Neural crest cell (in vitro differentiated cells): ENCODE measurements at regions not wholly inside any gene's neighbourhood (a gene's known extent, or its start where the extent isn't known, plus 50 kb on each side); places are given as distances from the start of the nearest gene placed in this dataset.

Experiments used
- DNase-seq: peaks from one replicate; pipeline ENCODE4 v3.0.0; 2021; ENCODE audit warnings: low read depth, mixed read lengths, low spot score
- H3K27ac Mint-ChIP-seq: one replicate; pipeline ENCODE4 v1.8.0; 2021; ENCODE audit warnings: mild to moderate bottlenecking, mixed read lengths; ENCODE audit not compliant: unreplicated experiment
- H3K27me3 Mint-ChIP-seq: 2 replicates; pipeline ENCODE4 v1.8.0; 2021; ENCODE audit warnings: low read depth, mild to moderate bottlenecking, mixed read lengths
- H3K36me3 Mint-ChIP-seq: 2 replicates; pipeline ENCODE4 v1.8.0; 2021; ENCODE audit warnings: low read depth, mild to moderate bottlenecking, mixed read lengths
- H3K4me1 Mint-ChIP-seq: 2 replicates; pipeline ENCODE4 v1.8.0; 2021; ENCODE audit warnings: mixed read lengths
- H3K4me3 Mint-ChIP-seq: one replicate; pipeline ENCODE4 v1.8.0; 2021; ENCODE audit warnings: mild to moderate bottlenecking, mixed read lengths
- H3K9me3 Mint-ChIP-seq: 2 replicates; pipeline ENCODE4 v1.8.0; 2021; ENCODE audit warnings: mixed read lengths
- TF ChIP-seq, protein P1 (sequence below): fragments of 200-600 bp; sonication (generic); conservative IDR thresholded peaks from 2 replicates; pipeline ENCODE4 v1.5.0; 2021; ENCODE audit warnings: antibody characterized with exemption, mild to moderate bottlenecking

DNA sequence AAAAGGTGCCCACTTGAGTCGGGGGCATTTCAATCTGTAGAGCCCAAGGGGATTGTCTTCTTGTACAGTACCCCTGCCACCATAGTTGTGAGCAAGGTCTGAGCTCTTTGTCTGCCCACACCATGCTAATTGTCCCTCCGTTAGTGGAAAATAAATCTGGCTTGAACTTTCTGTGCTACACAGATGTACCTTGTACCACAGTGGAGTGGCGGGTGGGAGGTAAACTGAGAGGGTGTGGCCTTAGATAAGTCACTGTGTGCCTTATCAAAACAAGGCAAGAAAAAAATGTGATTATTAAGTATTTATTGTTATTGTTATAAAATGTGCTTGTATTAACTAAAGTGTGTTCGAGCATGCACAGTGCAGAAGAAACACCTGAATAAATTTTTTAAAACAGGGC, 242.9 kb upstream of the C2CD4B start:
- Mint-ChIP-seq H3K9me3 (no peaks in the 10 kb centered on the region), H3K4me1 (no peaks in the 10 kb centered on the region), H3K4me3 (no peak overlapping the region), H3K36me3 (no peaks in the 10 kb centered on the region), H3K27ac (no peak overlapping the region), H3K27me3 (no peaks in the 10 kb centered on the region)
- TF ChIP-seq, protein P1, sequence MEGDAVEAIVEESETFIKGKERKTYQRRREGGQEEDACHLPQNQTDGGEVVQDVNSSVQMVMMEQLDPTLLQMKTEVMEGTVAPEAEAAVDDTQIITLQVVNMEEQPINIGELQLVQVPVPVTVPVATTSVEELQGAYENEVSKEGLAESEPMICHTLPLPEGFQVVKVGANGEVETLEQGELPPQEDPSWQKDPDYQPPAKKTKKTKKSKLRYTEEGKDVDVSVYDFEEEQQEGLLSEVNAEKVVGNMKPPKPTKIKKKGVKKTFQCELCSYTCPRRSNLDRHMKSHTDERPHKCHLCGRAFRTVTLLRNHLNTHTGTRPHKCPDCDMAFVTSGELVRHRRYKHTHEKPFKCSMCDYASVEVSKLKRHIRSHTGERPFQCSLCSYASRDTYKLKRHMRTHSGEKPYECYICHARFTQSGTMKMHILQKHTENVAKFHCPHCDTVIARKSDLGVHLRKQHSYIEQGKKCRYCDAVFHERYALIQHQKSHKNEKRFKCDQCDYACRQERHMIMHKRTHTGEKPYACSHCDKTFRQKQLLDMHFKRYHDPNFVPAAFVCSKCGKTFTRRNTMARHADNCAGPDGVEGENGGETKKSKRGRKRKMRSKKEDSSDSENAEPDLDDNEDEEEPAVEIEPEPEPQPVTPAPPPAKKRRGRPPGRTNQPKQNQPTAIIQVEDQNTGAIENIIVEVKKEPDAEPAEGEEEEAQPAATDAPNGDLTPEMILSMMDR: no peak
- DNase-seq: no peak

DNA sequence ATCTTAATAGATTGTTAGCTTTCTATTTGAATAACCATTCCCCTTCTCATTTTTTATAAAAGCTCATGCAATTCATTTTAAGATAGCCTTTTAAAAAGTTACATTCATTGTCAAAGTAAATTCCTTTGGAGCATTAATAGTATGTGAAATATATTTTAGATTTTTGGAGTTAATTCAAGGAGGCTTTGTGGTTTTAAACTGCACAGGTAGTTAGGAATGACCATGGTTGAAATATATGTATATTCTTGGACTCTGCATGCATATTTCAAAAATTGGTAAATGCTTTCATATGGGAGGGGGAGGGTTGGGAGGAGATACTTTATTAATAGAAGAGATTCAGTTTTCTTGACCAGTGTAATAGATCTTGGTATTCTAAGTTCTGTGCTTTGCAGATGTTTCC, 244.4 kb upstream of the C2CD4B start:
- no peak for DNase-seq
- Mint-ChIP-seq H3K4me1 (no peaks in the 10 kb centered on the region), H3K9me3 (no peaks in the 10 kb centered on the region), H3K27me3 (no peaks in the 10 kb centered on the region), H3K36me3 (no peaks in the 10 kb centered on the region), H3K4me3 (no peak overlapping the region), H3K27ac (no peak overlapping the region)
- TF ChIP-seq, protein P1: no peak

DNA sequence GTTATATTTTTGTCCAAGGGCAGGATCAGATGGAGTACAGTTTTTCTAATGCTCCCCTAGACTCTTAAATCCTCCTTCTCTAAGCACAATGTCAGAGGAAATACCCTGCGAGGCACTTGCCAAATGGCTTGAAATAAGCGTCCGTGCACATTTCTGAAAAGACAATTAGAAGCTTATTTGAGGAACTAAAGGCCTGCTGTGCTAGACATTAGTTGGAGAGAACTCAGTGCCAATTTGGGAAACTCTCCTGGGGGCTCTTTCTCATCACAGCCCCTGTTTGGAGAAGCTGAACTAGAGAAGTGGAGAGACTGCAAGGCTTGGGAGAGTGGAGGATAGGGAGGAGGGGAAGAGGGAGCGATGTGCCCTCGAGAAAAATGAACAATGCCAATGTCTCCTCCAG, 247.6 kb upstream of the C2CD4B start:
- TF ChIP-seq, protein P1: no peak
- Mint-ChIP-seq H3K4me3 (no peak overlapping the region), H3K27ac (no peak overlapping the region), H3K36me3 (no peaks in the 10 kb centered on the region), H3K4me1 (no peaks in the 10 kb centered on the region), H3K9me3 (no peaks in the 10 kb centered on the region), H3K27me3 (no peaks in the 10 kb centered on the region)
- no peak for DNase-seq

DNA sequence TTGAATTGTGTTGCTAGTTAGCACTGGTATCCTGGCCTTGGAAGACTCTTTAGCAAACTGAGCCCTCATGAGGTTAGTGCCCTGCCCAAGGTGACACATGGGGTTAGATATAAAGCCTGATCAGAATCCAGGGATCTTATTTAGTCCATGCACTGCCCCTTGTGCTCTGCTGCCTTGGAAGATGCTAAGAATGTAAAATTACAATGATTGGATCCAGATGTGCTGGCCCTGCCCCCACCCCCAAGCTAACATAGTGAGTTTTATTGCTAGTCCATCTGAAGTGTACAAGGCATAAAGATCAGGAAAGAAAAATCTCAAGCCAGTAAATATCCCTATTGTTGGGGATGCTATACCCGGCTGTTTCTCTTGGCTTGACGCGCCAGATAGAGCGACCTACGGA, 248.1 kb upstream of the C2CD4B start:
- Mint-ChIP-seq H3K9me3 (no peaks in the 10 kb centered on the region), H3K27me3 (no peaks in the 10 kb centered on the region), H3K36me3 (no peaks in the 10 kb centered on the region), H3K27ac (no peak overlapping the region), H3K4me3 (no peak overlapping the region), H3K4me1 (no peaks in the 10 kb centered on the region)
- TF ChIP-seq, protein P1: no peak
- DNase-seq: no peak

DNA sequence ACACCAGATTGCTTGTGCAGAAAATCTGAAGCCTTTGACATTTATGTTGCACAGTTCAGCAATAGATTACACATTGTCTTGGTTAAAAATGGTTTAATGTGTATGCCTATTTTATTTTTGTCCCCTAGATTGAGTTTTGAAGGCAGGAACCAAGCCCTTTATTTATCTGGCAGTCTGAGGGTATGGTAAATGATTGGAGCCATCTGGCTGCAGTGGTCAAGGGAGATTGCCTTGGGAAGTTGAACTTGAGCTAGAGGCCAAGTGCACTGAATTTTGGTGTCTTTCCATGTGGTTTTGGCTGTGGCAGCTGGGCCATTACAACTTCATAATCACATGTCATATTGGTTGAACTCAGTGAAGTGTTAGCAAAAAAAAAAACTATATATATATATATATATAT, 248.7 kb upstream of the C2CD4B start:
- Mint-ChIP-seq H3K36me3 (no peaks in the 10 kb centered on the region), H3K4me3 (no peak overlapping the region), H3K4me1 (no peaks in the 10 kb centered on the region), H3K9me3 (no peaks in the 10 kb centered on the region), H3K27me3 (no peaks in the 10 kb centered on the region), H3K27ac (no peak overlapping the region)
- TF ChIP-seq, protein P1: no peak
- no peak for DNase-seq

DNA sequence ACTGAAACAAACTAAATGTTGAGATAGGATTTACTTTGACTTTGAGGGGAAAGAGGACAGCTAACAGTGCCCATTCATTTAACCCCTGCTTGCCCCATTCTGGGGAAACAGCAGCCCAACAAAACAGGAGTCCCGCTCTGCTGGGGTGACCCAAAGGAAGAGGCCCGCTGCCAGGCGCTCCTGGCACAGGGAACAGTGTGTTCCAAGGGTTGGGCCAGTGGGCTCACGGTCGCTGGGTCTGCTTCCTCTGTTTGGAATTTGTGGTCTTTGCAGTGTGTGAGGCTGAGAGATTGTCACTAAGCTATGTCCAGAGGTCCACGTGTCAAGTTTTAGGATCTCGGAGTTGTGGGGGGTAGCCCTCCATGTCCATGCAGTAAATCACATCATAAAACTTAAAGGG, 250.4 kb upstream of the C2CD4B start:
- Mint-ChIP-seq H3K27me3 (no peaks in the 10 kb centered on the region), H3K27ac (no peak overlapping the region), H3K4me1 (no peaks in the 10 kb centered on the region), H3K4me3 (no peak overlapping the region), H3K36me3 (no peaks in the 10 kb centered on the region), H3K9me3 (no peaks in the 10 kb centered on the region)
- DNase-seq: no peak
- TF ChIP-seq, protein P1: no peak
